Brain microvascular endothelial cell (primary cell): ENCODE measurements at regions not wholly inside any gene's neighbourhood (a gene's known extent, or its start where the extent isn't known, plus 50 kb on each side); places are given as distances from the start of the nearest gene placed in this dataset.
"Not testable (repeated sequence)": the region's sequence is repeated elsewhere in the genome, so short reads cannot be mapped to it uniquely, and the experiment has no call there.

Experiments
- DNase-seq: peaks from one replicate; pipeline ENCODE4 v3.0.0-alpha.2; 2020
- H3K27ac ChIP-seq: fragments of 250-450 bp; sonication (Bioruptor Pico); 2 replicates; pipeline ENCODE4 v1.5.1; 2020; ENCODE audit warnings: mild to moderate bottlenecking, moderate library complexity
- H3K27me3 ChIP-seq: fragments of 250-450 bp; sonication (Bioruptor Pico); replicated peaks from 2 replicates; pipeline ENCODE4 v1.5.1; 2020; ENCODE audit warnings: mild to moderate bottlenecking
- H3K36me3 ChIP-seq: fragments of 250-450 bp; sonication (Bioruptor Pico); replicated peaks from 2 replicates; pipeline ENCODE4 v1.5.1; 2020; ENCODE audit warnings: mild to moderate bottlenecking
- H3K4me3 ChIP-seq: 2 replicates; pipeline ENCODE4 v1.5.1; 2011; ENCODE audit warnings: low read depth, mild to moderate bottlenecking, control low read depth, low read length, moderate library complexity
- in situ Hi-C: cut with HindIII; loops from 2 replicates; pipeline ENCODE4 v1.10.0; 2017; ENCODE audit warnings: low sequenced_read_pairs, low pct_ligation_motif_present
- TF ChIP-seq, protein P1 (sequence below): IDR thresholded peaks from 2 replicates; pipeline ENCODE4 v1.5.1; 2011; ENCODE audit warnings: low read depth, mild to moderate bottlenecking, moderate library complexity, low read length, control low read depth, inconsistent platforms; ENCODE audit errors: missing control alignments

DNA sequence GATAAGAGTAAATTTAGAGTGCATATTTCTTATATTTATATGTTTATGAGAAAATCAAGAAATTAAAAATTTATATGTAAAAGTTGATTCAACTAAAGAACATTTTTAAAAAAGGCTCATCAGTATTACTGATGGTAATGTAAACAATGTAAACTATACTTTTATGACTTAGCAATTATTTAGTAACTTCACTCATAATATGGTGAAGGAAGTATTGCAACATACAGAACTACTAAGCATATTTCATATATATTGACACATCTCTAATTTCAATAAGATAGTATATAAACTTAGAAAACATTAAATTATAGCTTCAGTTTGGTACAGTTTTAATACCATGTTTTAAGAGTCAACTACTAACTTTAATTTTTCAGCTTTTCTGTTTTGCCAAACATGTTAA lies 512.8 kb upstream of the PCDH7 start:
- no peak for DNase-seq

GRCh38 chr4:30208731-30209435 lies 511.3 kb upstream of the PCDH7 start:
- Histone ChIP-seq H3K36me3 (no peaks in the 10 kb centered on the region), H3K27ac (no peak overlapping the region), H3K27me3 (no peaks in the 10 kb centered on the region), H3K4me3 (no peak overlapping the region)
- TF ChIP-seq, protein P1, sequence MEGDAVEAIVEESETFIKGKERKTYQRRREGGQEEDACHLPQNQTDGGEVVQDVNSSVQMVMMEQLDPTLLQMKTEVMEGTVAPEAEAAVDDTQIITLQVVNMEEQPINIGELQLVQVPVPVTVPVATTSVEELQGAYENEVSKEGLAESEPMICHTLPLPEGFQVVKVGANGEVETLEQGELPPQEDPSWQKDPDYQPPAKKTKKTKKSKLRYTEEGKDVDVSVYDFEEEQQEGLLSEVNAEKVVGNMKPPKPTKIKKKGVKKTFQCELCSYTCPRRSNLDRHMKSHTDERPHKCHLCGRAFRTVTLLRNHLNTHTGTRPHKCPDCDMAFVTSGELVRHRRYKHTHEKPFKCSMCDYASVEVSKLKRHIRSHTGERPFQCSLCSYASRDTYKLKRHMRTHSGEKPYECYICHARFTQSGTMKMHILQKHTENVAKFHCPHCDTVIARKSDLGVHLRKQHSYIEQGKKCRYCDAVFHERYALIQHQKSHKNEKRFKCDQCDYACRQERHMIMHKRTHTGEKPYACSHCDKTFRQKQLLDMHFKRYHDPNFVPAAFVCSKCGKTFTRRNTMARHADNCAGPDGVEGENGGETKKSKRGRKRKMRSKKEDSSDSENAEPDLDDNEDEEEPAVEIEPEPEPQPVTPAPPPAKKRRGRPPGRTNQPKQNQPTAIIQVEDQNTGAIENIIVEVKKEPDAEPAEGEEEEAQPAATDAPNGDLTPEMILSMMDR = no peak
- DNase-seq = peak; percentile 12
- in situ Hi-C loops = no loop called here

More for the DNA sequence above, 512.8 kb upstream of the PCDH7 start:
- TF ChIP-seq, protein P1 = no peak
- H3K4me3 ChIP-seq = no peak overlapping the region
- in situ Hi-C loops = no loop called here
- H3K27ac ChIP-seq = no peak overlapping the region
- H3K36me3 ChIP-seq = no peaks in the 10 kb centered on the region
- no peaks in the 10 kb centered on the region for H3K27me3 ChIP-seq

DNA sequence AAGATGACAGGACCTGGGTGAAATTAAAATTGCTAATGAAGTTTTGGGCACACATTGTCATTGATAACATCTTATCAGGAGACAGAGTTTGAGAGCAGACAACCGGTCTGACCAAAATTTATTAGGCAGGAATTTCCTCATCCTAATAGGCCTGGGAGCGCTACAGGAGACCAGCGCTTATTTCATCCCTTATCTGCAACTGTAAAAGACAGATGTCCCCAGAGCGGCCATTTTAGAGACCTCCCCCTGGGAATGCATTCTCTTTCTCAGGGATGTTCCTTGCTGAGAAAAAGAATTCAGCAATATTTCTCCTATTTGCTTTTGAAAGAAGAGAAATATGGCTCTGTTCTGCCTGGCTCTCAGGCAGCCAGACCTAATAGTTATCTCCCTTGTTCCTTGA lies 504.2 kb upstream of the PCDH7 start:
- H3K27me3 ChIP-seq, H3K4me3 ChIP-seq, H3K27ac ChIP-seq, DNase-seq, H3K36me3 ChIP-seq, in situ Hi-C loops: not testable (repeated sequence)

GRCh38 chr4:30245140-30245539 lies 475.0 kb upstream of the PCDH7 start:
- Histone ChIP-seq H3K27ac (no peak overlapping the region), H3K27me3 (no peaks in the 10 kb centered on the region), H3K36me3 (no peaks in the 10 kb centered on the region), H3K4me3 (no peak overlapping the region)
- in situ Hi-C loops = no loop called here
- TF ChIP-seq, protein P1 = no peak
- DNase-seq = no peak

DNA sequence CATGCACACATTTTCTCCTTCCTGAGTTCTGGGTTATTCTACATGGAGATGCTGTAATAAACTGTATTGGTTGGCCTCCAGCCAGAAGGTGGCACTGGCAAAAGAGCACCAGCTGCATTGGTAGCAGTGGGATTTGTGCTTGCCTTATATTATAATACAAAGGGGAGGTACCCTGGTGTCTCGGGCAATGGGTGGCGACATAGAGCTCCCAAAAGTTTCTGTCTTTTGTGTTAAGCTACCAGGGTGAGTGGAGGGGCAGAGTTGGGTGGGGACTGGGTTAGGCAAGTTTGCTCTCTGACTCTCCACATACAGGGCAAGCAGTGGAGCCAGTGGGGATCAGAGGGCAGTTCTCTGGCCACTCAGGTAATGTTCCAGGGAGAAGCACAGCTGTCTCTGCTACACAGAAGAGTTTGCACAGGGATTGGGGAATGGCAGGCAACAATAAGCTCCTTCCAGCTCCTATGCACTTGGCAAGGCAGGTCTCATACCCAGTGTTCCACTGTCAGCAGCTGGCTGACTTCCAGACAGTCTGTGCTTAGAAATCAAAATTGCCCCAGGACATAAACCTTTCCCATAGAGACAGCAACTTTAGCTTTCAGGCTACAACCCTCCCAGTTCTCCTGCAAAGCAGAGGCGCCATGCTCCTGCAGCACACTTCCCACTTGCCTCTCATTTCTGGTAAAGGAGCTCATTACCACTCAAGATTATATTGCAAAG lies 463.9 kb upstream of the PCDH7 start:
- Histone ChIP-seq H3K4me3 (no peak overlapping the region), H3K27me3 (no peaks in the 10 kb centered on the region), H3K27ac (no peak overlapping the region), H3K36me3 (no peaks in the 10 kb centered on the region)
- in situ Hi-C loops = no loop called here
- TF ChIP-seq, protein P1 = no peak
- no peak for DNase-seq

DNA sequence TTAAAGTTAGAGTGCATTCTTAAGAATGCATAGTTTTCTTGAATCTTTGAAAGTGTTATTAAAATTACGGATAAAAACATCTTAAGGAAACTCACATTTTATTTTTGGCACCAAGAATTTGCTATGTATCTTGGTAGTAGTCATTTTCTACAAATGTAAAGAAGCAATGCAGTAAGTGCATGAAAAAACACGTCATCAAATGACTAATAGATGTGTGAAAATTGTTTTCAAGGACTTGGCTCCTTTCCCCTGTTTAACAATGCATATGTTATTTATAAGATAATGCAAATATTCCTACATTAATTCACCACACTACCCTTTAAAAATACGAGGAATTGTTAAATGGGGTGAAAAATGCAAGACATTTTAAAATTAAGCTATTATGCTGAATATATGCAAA lies 461.2 kb upstream of the PCDH7 start:
- DNase-seq = no peak
- no peaks in the 10 kb centered on the region for H3K27me3 ChIP-seq
- no peaks in the 10 kb centered on the region for H3K36me3 ChIP-seq
- in situ Hi-C loops = no loop called here
- TF ChIP-seq, protein P1 = no peak
- no peak overlapping the region for H3K27ac ChIP-seq
- H3K4me3 ChIP-seq = no peak overlapping the region
